ENCODE measurements at regions not wholly inside any gene's neighbourhood (a gene's known extent, or its start where the extent isn't known, plus 50 kb on each side); places are given as distances from the start of the nearest gene placed in this dataset.

GRCh38 chr12:115096588-115097397, 412.8 kb upstream of the TBX3 start:
- peak; percentile 94 for ATAC-seq (ENCODE audit: poor library complexity)
- intact Hi-C loops (cut with DNase I), result no loop called here
- DNase-seq, result peak; percentile 48

GRCh38 chr12:115095073-115095748, 411.2 kb upstream of the TBX3 start:
- ATAC-seq (ENCODE audit: poor library complexity) (no peak), DNase-seq (no peak)
- intact Hi-C loops (cut with DNase I), result no loop called here

- DNase-seq (no peak), ATAC-seq (ENCODE audit: poor library complexity) (no peak)
- intact Hi-C loops (cut with DNase I), result no loop called here
Measured at GRCh38 chr12:115094163-115094816, 410.3 kb upstream of the TBX3 start.

- DNase-seq (no peak), ATAC-seq (ENCODE audit: poor library complexity) (no peak)
- intact Hi-C loops (cut with DNase I), result no loop called here
Measured at GRCh38 chr12:115093261-115093660, 409.3 kb upstream of the TBX3 start.

GRCh38 chr12:115090783-115091182, 406.8 kb upstream of the TBX3 start:
- DNase-seq (no peak), ATAC-seq (ENCODE audit: poor library complexity) (no peak)
- intact Hi-C loops (cut with DNase I), result no loop called here

GRCh38 chr12:115088995-115089841, 405.2 kb upstream of the TBX3 start:
- no peak for ATAC-seq (ENCODE audit: poor library complexity)
- intact Hi-C loops (cut with DNase I), result no loop called here
- no peak for DNase-seq

GRCh38 chr12:115088328-115088994, 404.5 kb upstream of the TBX3 start:
- DNase-seq (no peak), ATAC-seq (ENCODE audit: poor library complexity) (peak; percentile 69)
- intact Hi-C loops (cut with DNase I), result no loop called here

- intact Hi-C loops (cut with DNase I), result no loop called here
- DNase-seq (no peak), ATAC-seq (ENCODE audit: poor library complexity) (no peak)
Measured at GRCh38 chr12:115085594-115085993, 401.6 kb upstream of the TBX3 start.

GRCh38 chr12:115079760-115080159, 395.8 kb upstream of the TBX3 start:
- ATAC-seq (ENCODE audit: poor library complexity), result no peak
- DNase-seq, result no peak
- intact Hi-C loops (cut with DNase I), result no loop called here

- intact Hi-C loops (cut with DNase I), result no loop called here
- ATAC-seq (ENCODE audit: poor library complexity), result no peak
- no peak for DNase-seq
Measured at GRCh38 chr12:115078990-115079389, 395.0 kb upstream of the TBX3 start.

GRCh38 chr12:115078334-115078733, 394.4 kb upstream of the TBX3 start:
- ATAC-seq (ENCODE audit: poor library complexity) (no peak), DNase-seq (no peak)
- intact Hi-C loops (cut with DNase I), result no loop called here

GRCh38 chr12:115075552-115076170, 391.7 kb upstream of the TBX3 start:
- ATAC-seq (ENCODE audit: poor library complexity), result no peak
- no peak for DNase-seq
- intact Hi-C loops (cut with DNase I), result no loop called here

GRCh38 chr12:115074617-115075016, 390.6 kb upstream of the TBX3 start:
- ATAC-seq (ENCODE audit: poor library complexity) (no peak), DNase-seq (no peak)

GRCh38 chr12:115072712-115073111, 388.7 kb upstream of the TBX3 start:
- DNase-seq (no peak), ATAC-seq (ENCODE audit: poor library complexity) (no peak)
- intact Hi-C loops (cut with DNase I), result no loop called here

More at GRCh38 chr12:115074617-115075016, 390.6 kb upstream of the TBX3 start:
- intact Hi-C loops (cut with DNase I), result no loop called here

- no peak for ATAC-seq (ENCODE audit: poor library complexity)
- intact Hi-C loops (cut with DNase I), result no loop called here
Measured at GRCh38 chr12:115070313-115070712, 386.3 kb upstream of the TBX3 start.

GRCh38 chr12:115064296-115064695, 380.3 kb upstream of the TBX3 start:
- no peak for DNase-seq
- intact Hi-C loops (cut with DNase I), result no loop called here
- no peak for ATAC-seq (ENCODE audit: poor library complexity)

More at GRCh38 chr12:115070313-115070712, 386.3 kb upstream of the TBX3 start:
- DNase-seq, result no peak

GRCh38 chr12:115062741-115063140, 378.8 kb upstream of the TBX3 start:
- no peak for DNase-seq
- intact Hi-C loops (cut with DNase I), result no loop called here
- no peak for ATAC-seq (ENCODE audit: poor library complexity)
